Neural cell (in vitro differentiated cells): ENCODE measurements at regions not wholly inside any gene's neighbourhood (a gene's known extent, or its start where the extent isn't known, plus 50 kb on each side); places are given as distances from the start of the nearest gene placed in this dataset.

ENCODE experiments used
- CTCF ChIP-seq: fragments of 450-650 bp; IDR thresholded peaks from 2 replicates; pipeline ENCODE4 v1.5.1; 2014; ENCODE audit warnings: antibody characterized with exemption, mild to moderate bottlenecking, moderate library complexity; ENCODE audit not compliant: poor library complexity, severe bottlenecking
- EP300 ChIP-seq: fragments of 450-650 bp; conservative IDR thresholded peaks from 2 replicates; pipeline ENCODE4 v1.6.1; 2014; ENCODE audit warnings: antibody characterized with exemption, mild to moderate bottlenecking, moderate library complexity; ENCODE audit not compliant: poor library complexity, severe bottlenecking
- EZH2 ChIP-seq: fragments of 200-600, 300-800 bp; shearing (Covaris generic), sonication (generic); IDR thresholded peaks from 2 replicates; pipeline ENCODE4 v1.6.1; 2014; ENCODE audit warnings: antibody characterized with exemption, low read length, borderline replicate concordance, mild to moderate bottlenecking; ENCODE audit not compliant: insufficient read depth, poor library complexity, severe bottlenecking
- MXI1 ChIP-seq: fragments of 450-650 bp; conservative IDR thresholded peaks from 2 replicates; pipeline ENCODE4 v1.6.1; 2014; ENCODE audit warnings: antibody characterized with exemption, mild to moderate bottlenecking; ENCODE audit not compliant: poor library complexity, severe bottlenecking
- REST ChIP-seq: IDR thresholded peaks from 2 replicates; pipeline ENCODE4 v1.6.1; 2012; ENCODE audit warnings: borderline replicate concordance
- TAF1 ChIP-seq: IDR thresholded peaks from 2 replicates; pipeline ENCODE4 v1.6.1; 2012; ENCODE audit warnings: low read depth

DNA sequence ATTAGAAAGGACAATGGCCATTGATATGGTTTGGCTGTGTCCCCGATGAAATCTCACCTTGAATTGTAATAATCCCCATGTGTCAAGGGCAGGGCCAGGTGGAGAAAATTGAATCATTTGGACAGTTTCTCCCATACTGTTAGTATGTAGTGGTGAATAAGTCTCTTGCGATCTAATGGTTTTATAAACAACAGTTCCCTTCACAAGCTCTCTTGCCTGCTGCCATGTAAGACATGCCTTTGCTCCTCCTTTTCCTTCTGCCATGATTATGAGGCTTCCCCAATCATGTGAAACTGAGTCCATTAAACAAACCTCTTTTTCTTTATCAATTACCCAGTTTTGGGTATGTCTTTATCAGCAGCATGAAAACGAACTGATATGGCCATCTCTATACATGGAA lies 302.7 kb downstream of the SFMBT2 start:
- no peak for TF ChIP-seq CTCF
- TF ChIP-seq EZH2, result no peak
- no peak for TF ChIP-seq EP300
- TF ChIP-seq MXI1, result no peak
- TF ChIP-seq TAF1, result no peak
- TF ChIP-seq REST, result no peak
